Stromal cell of bone marrow (primary cell): ENCODE measurements at regions not wholly inside any gene's neighbourhood (a gene's known extent, or its start where the extent isn't known, plus 50 kb on each side); places are given as distances from the start of the nearest gene placed in this dataset.
"Not testable (repeated sequence)": the region's sequence is repeated elsewhere in the genome, so short reads cannot be mapped to it uniquely, and the experiment has no call there.

Experiments
- DNase-seq: peaks from one replicate; pipeline ENCODE4 v3.0.0-alpha.2; 2012; ENCODE audit warnings: low read depth

- DNase-seq = no peak
These were observed 485.7 kb downstream of the AJAP1 start for GRCh38 chr1:5140136-5140535.

DNA sequence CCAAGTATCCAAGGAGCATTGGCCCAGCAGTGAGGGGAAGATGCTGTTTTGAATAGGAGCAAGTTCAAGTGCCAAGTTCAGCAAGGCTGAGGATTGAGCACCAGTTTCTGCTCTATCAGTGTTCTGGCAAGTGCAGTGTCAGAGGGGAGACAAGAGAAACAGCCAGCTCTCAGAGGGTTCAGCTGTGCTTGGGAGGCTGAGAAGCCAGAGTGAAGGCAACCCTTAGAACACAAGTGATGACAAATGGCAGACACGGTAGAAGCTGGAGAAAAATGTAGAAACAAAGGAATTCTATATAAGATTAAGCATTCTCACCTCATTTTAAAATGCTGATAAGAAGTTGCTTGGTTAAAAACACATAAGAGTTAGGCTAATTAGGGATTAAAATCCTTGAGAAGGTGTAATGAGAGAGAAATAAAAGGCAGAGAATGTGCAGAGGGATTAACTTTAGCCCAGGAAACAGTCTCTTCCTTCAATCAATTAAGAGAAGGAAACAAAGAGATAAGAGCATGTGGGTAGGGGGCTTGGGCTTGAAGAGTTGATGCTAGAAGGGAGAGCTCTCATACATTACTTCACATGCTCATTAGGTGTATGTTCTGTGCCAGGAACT, 475.4 kb downstream of the AJAP1 start:
- DNase-seq = no peak

DNA sequence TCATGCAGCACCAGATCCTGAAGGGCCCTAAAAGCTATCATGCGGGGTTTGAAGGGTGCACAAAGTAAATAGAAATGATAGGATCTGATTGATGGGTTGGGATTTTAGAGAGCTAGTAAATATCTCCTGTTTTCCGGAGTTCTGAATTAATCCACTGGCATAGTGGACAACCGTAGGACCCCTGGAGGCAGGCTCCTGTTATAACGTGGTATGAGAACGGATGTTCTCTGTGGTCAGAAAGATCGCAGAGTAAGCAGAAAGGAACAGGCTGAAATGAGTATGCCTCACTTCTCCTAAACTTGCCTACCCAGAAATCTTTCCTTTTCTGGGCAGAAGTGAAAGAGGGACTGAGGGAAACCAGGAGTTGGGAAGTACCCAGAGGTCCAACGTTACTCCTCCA, 470.8 kb downstream of the AJAP1 start:
- no peak for DNase-seq

DNA sequence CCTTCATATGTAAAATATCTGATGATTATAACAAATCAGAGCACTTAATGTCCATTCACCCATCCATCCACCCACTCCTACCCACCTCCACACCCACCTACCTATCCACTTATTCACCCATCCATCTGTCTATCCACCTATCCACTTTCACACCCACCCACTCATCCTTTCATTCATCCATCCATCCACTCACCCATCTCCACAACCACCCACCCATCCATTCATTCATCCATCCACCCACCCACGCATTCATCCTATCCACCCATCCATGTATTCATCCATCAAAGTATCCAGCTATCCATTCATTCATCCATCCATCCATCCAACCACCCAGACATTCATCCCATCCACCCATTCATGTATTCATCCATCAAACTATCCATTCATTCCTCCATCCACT, 466.1 kb downstream of the AJAP1 start:
- no peak for DNase-seq

DNA sequence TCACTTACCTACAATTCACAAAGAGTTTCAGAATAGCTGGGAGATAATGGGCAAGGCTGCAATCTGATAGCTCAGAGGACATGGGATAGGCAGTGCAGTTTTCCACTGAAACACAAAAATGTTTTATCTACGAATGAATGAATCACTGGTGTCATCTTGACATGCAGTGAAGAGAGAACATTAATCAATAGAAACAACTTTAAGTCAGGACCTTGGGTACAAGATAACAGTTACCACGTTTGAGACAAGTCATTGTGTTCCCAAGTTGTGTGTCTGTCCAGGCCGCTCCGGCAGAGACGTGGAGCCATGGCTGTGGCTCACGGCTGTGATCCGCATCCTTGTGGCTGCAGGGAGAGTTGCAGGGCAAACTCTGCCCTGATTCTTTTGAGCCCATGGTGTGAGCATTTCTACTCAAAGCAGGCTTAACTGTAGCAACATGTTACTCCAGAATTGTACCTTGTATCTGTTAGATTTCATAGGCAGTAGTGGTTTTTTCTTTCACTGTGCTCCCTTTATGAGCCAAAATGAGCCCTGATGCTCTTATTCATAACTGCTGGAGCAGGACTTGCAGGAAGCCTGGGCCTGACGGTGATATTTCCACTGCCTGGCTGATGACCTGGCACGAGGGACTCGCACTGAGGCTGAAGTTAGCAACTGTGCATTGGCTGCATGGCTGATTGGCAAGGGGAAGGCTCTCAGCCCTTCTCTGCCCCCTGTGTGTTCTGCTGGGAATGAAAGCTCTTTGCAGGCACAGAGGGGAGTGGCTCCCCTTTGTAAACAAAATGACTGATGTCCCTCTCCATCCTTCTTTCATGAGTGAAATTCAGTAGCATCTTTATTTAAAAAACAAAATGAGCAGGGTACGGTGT, 465.2 kb downstream of the AJAP1 start:
- DNase-seq = no peak

DNA sequence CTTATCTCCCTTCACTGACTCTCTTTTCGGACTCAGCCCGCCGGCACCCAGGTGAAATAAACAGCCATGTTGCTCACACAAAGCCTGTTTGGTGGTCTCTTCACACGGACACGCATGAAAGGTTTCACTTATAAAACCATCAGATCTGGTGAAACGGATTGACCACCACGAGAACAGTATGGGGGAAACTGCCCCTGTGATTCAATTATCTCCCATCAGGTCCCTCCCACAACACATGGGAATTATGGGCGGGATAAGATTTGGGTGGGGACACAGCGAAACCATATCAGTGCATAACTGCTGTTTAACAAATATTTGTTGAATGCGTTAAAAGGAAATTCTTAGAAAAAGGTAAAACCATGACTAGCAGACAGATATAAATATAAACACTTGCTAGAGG, 464.4 kb downstream of the AJAP1 start:
- DNase-seq = not testable (repeated sequence)

GRCh38 chr1:5118292-5118691, 463.9 kb downstream of the AJAP1 start:
- DNase-seq = not testable (repeated sequence)

DNA sequence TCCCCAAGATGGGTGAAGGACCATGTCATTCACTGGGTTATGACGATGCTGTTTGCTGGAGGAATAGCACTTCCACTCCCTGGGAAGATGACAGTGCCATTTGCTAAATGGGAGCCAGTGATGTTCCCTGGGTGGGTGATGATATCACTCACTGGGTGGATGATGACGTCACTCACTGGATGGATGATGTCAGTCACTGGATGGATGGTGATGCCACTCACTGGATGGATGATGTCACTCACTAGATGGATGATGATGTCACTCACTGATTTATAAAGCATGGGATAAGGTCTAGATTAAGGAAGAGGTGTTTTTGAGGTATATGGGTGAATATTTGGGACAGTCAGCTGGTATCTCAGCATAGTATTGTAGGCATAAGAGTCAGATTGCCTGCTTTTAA, 457.2 kb downstream of the AJAP1 start:
- DNase-seq = no peak

DNA sequence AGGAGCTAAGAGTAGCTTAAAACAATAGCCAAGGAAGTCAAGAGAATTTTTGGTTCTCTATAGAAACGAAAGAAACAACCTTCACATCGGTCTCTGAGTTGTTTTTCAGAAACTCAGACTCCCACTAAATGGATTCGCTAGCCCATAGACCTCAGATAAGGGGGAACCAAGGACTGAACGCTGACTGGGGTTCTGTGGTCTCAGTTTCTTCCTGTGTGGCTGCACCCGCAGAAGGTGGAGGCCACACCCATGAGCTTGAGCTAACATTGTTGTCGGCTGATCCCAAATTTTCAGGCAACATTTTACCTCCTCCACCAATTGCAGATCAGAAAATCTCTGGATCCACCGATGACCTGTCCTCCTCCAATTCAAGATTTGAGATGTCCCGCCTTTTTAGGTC, 456.1 kb downstream of the AJAP1 start:
- DNase-seq = no peak

- DNase-seq = no peak
These were observed 455.2 kb downstream of the AJAP1 start for GRCh38 chr1:5109633-5110032.

GRCh38 chr1:5108740-5109139, 454.3 kb downstream of the AJAP1 start:
- no peak for DNase-seq

DNA sequence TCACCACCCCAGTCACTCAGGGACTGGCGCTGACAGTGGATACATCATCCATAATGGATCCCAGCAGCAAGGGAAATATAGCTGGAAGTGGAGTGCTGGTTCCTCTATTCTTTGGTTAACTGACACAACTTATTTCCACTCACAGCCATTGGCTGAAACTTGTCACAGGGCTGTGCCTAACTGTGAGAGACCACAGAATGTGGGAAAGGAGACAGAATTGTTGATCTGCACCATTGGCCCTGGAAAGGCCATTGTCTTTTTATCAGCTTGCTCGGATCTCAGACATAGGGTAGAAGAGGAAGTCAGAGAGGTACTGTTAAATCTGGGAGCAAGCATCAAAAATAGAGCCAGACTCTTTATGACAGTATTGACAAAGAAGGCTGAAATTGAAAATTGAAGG, 451.3 kb downstream of the AJAP1 start:
- no peak for DNase-seq

- no peak for DNase-seq
These were observed 445.1 kb downstream of the AJAP1 start for GRCh38 chr1:5099558-5099957.

DNA sequence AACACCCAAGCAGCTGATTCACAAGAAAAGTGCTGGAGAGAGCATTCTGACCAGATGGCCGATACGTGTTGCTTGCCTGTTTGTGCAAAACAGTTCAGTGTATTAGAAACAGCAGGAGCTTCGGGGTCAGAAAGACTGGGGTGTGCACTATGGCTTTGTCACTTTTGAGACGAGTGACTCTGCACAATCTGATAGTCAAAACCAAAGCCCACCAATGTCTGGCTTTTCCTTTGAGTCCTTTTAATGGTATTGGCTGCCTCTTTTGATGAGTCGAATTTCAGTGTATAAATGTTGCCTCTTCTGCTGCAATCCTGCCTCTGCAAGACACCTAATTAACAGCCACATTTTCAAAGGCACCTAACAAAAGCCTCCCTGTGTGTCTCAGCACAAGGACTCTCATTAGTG, 444.6 kb downstream of the AJAP1 start:
- DNase-seq = no peak

- no peak for DNase-seq
These were observed 438.6 kb downstream of the AJAP1 start for GRCh38 chr1:5093042-5093441.

GRCh38 chr1:5084676-5085075, 430.3 kb downstream of the AJAP1 start:
- no peak for DNase-seq

GRCh38 chr1:5067246-5067645, 412.8 kb downstream of the AJAP1 start:
- no peak for DNase-seq

GRCh38 chr1:5053744-5054143, 399.3 kb downstream of the AJAP1 start:
- DNase-seq = no peak

GRCh38 chr1:5029136-5029535, 374.7 kb downstream of the AJAP1 start:
- no peak for DNase-seq

- DNase-seq = no peak
These were observed 357.8 kb downstream of the AJAP1 start for GRCh38 chr1:5012249-5012648.

GRCh38 chr1:5010656-5011055, 356.2 kb downstream of the AJAP1 start:
- no peak for DNase-seq

- DNase-seq = no peak
These were observed 355.8 kb downstream of the AJAP1 start for GRCh38 chr1:5010236-5010635.

DNA sequence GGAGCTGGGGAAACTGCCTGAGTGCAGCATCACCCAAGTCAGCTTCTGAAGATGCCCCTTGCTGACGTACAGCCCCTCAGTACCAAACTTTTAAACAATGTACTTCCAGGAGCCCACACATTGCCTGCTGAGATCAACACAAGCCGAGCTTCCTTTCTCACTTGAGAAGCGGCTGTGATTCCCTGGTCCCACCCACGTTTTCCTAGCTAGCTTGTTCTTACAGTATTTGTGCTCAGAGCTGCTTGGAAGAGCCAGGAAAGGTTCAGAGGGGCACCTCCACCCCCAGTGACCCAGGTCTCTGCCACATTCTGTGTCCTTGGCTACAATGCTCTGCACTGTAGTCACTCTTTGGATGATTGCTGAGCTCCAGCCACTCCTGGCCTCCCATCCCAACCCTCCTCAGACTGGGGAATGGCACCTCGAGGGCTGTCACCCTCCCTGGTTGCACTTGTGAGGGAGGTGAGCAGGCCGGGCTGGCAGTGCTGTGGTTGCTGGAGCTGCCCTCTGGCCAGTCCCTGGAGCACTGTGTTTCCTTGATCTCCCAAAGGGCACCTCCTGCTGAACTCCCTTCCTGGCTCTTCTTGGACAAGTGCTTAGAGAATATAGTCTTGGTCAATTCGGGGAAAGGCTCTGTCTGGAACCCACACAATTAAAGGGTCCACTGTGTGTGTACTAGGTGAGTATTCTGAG, 355.1 kb downstream of the AJAP1 start:
- DNase-seq = no peak
